Renal cortical epithelial cell (primary cell): ENCODE measurements at regions not wholly inside any gene's neighbourhood (a gene's known extent, or its start where the extent isn't known, plus 50 kb on each side); places are given as distances from the start of the nearest gene placed in this dataset.

Experiments
- DNase-seq: peaks from one replicate; pipeline ENCODE4 v3.0.0-alpha.2; 2011; ENCODE audit warnings: low read depth

GRCh38 chr2:224650815-224651439 lies 65.2 kb downstream of the CCDC195 start:
- DNase-seq = peak; percentile 59

GRCh38 chr2:224647684-224648083 lies 62.5 kb upstream of the CUL3 start:
- DNase-seq = peak; percentile 36

GRCh38 chr2:224646242-224646846 lies 61.2 kb upstream of the CUL3 start:
- no peak for DNase-seq

GRCh38 chr2:224645722-224646121 lies 60.6 kb upstream of the CUL3 start:
- no peak for DNase-seq

- no peak for DNase-seq
Measured at GRCh38 chr2:224640679-224641078, 55.5 kb upstream of the CUL3 start.

GRCh38 chr2:224638301-224638823 lies 53.2 kb upstream of the CUL3 start:
- no peak for DNase-seq
